K562 (cell line): ENCODE measurements at regions not wholly inside any gene's neighbourhood (a gene's known extent, or its start where the extent isn't known, plus 50 kb on each side); places are given as distances from the start of the nearest gene placed in this dataset.

ENCODE experiments used
- ATAC-seq: fragments of 200-7000 bp; cut with Tn5 transposase; 3 replicates; pipeline ENCODE4 v1.9.1; 2020; ENCODE audit warnings: moderate library complexity
- BruUV-seq: library from RNA; stranded (reverse); fragments of 400-500 nt; replicated peaks from 2 replicates; lab custom pipeline; 2021; lab: Mats Ljungman, UMichigan
- CTCF ChIA-PET: fragments of 300-600 bp; formaldehyde crosslinking; extraction: SDS; loops from one replicate; lab custom pipeline; 2021; ENCODE audit warnings: low intra/inter-chr PET ratio; lab: Yijun Ruan, JAX
- POLR2A ChIA-PET: fragments of 300-600, 350-650 bp; sonication (Branson Sonifier 250); formaldehyde crosslinking; extraction: SDS; loops from one replicate; lab custom pipeline; 2021; ENCODE audit warnings: antibody characterized with exemption, inconsistent platforms; lab: Yijun Ruan, JAX
- DNase-seq, 4 experiments: peaks; one replicate each; pipeline versions ENCODE4 v3.0.0 to v3.0.0-alpha.2; 2011 to 2018; ENCODE audit warnings: low spot score in 3 of 4, mixed read lengths in 3 of 4; ENCODE audit errors: extremely low read depth in 1 of 4
- FAIRE-seq: peaks from 2 replicates; lab custom pipeline; 2011; peaks lifted over from hg19 to GRCh38; lab: Jason Lieb, UNC
- H2AFZ ChIP-seq: 2 replicates; pipeline ENCODE4 v1.6.0; 2011; ENCODE audit warnings: low read depth, low read length, control low read depth, inconsistent platforms
- H3K27ac ChIP-seq: fragments of 200-600 bp; 3 replicates; pipeline ENCODE4 v1.8.0; 2011; ENCODE audit warnings: low read depth, mild to moderate bottlenecking, control low read depth, inconsistent platforms, low read length, moderate library complexity, mixed read lengths; ENCODE audit errors: extremely low read depth
- H3K27me3 ChIP-seq, 2 experiments: fragments of 300-600 bp in 1 of 2; 2 replicates in 1 of 2; 3 replicates in 1 of 2; pipeline versions ENCODE4 v1.6.0 to v1.8.0; 2011; ENCODE audit warnings: inconsistent platforms in 2 of 2, low read length in 2 of 2, mild to moderate bottlenecking in 1 of 2, mixed read lengths in 1 of 2, moderate library complexity in 1 of 2; ENCODE audit not compliant: control insufficient read depth in 2 of 2, insufficient read depth in 2 of 2
- H3K36me3 ChIP-seq: fragments of 300-600 bp; 3 replicates; pipeline ENCODE4 v1.8.0; 2011; ENCODE audit warnings: mild to moderate bottlenecking, low read length, inconsistent platforms; ENCODE audit not compliant: control insufficient read depth, insufficient read depth
- H3K4me1 ChIP-seq, 2 experiments: fragments of 200-600 bp in 1 of 2; replicated peaks in 1 of 2; 2 replicates in 1 of 2; 3 replicates in 1 of 2; pipeline versions ENCODE4 v1.5.1 to v1.8.0; 2011; ENCODE audit warnings: inconsistent platforms in 2 of 2, low read length in 2 of 2, mild to moderate bottlenecking in 1 of 2, mixed read lengths in 1 of 2, moderate library complexity in 1 of 2; ENCODE audit not compliant: control insufficient read depth in 2 of 2, insufficient read depth in 2 of 2
- H3K4me2 ChIP-seq: 2 replicates; pipeline ENCODE4 v1.6.1; 2011; ENCODE audit warnings: low read length, control low read depth, inconsistent platforms, mixed read lengths; ENCODE audit not compliant: insufficient read depth
- H3K4me3 ChIP-seq: fragments of 200-600 bp; sonication (generic), shearing (Covaris generic); 2 replicates; pipeline ENCODE4 v1.5.1; 2016; ENCODE audit warnings: control low read depth, inconsistent platforms
- H3K79me2 ChIP-seq: fragments of 200-600 bp; 3 replicates; pipeline ENCODE4 v1.8.0; 2011; ENCODE audit warnings: low read length, inconsistent platforms; ENCODE audit not compliant: control insufficient read depth, insufficient read depth
- H3K9ac ChIP-seq, 2 experiments: 2 replicates each; pipeline versions ENCODE4 v1.6.0 to v1.6.1; 2011; ENCODE audit warnings: low read depth in 2 of 2, low read length in 2 of 2, control low read depth in 1 of 2, inconsistent platforms in 1 of 2, mild to moderate bottlenecking in 1 of 2, mixed read lengths in 1 of 2; ENCODE audit not compliant: insufficient read depth in 1 of 2
- H3K9me1 ChIP-seq: one replicate; pipeline ENCODE4 v1.6.0; 2011; ENCODE audit warnings: inconsistent platforms, mild to moderate bottlenecking, low read length, moderate library complexity; ENCODE audit not compliant: control insufficient read depth, insufficient read depth
- H3K9me3 ChIP-seq: replicated peaks from 2 replicates; pipeline ENCODE4 v1.5.1; 2011; ENCODE audit warnings: low read depth, low read length, inconsistent platforms; ENCODE audit not compliant: control insufficient read depth, insufficient read depth
- H4K20me1 ChIP-seq: replicated peaks from 2 replicates; pipeline ENCODE4 v1.6.1; 2011; ENCODE audit warnings: low read length, inconsistent platforms, mixed read lengths; ENCODE audit not compliant: control insufficient read depth, insufficient read depth
- BDP1 ChIP-seq: IDR thresholded peaks from 3 replicates; pipeline ENCODE4 v1.6.1; 2011; ENCODE audit not compliant: insufficient read length, insufficient read depth
- DACH1 ChIP-seq: fragments of 450-650 bp; IDR thresholded peaks from 2 replicates; pipeline ENCODE4 v1.6.1; 2018; ENCODE audit not compliant: partially characterized antibody
- SMARCE1 ChIP-seq: fragments of 450-650 bp; IDR thresholded peaks from 2 replicates; pipeline ENCODE4 v1.7.1; 2016; ENCODE audit warnings: mild to moderate bottlenecking
- TAF15 ChIP-seq: fragments of 200-400 bp; formaldehyde crosslinking; IDR thresholded peaks from 2 replicates; pipeline ENCODE4 v1.6.1; 2017; ENCODE audit warnings: mild to moderate bottlenecking, low read depth, low read length, moderate library complexity
- ZNF23 ChIP-seq: fragments of 250-450 bp; sonication (Bioruptor Pico); IDR thresholded peaks from 2 replicates; pipeline ENCODE4 v1.4.0; 2020; ENCODE audit warnings: mild to moderate bottlenecking
- WGBS: fragments of 100-300 bp; shearing (Covaris generic); methylation state at CpG from one replicate; pipeline ENCODE4 v1.1.6; 2016; ENCODE audit warnings: low coverage, mixed read lengths; ENCODE audit not compliant: insufficient coverage; ENCODE audit errors: missing lambda C conversion rate; 5-methylcytosine and 5-hydroxymethylcytosine counted together
- in situ Hi-C: fragments of 300-500 bp; cut with MboI; formaldehyde crosslinking; loops from 4 replicates; pipeline ENCODE4 v1.15.0; 2018; ENCODE audit warnings: inconsistent platforms, mixed read lengths
- intact Hi-C: fragments of 100-400 bp; cut with micrococcal nuclease; formaldehyde crosslinking; loops from 2 replicates; pipeline ENCODE4 v1.14.2; 2022
- TF ChIP-seq, protein P1 (sequence below), 3 experiments: fragments of 200-800 bp in 1 of 3; sonication (Bioruptor generic) in 1 of 3; sonication (generic) in 1 of 3; formaldehyde crosslinking in 1 of 3; IDR thresholded peaks; 2 replicates each; pipeline versions ENCODE4 v1.6.1 to v1.8.0; 2016 to 2022; ENCODE audit warnings: mild to moderate bottlenecking in 2 of 3, missing compliant biosample characterization in 2 of 3, missing genetic modification characterization in 2 of 3, missing genetic modification reagents in 1 of 3
- TF ChIP-seq, protein P2 (sequence below): fragments of 250-450 bp; sonication (Bioruptor Pico); IDR thresholded peaks from 2 replicates; pipeline ENCODE4 v1.8.0; 2022; ENCODE audit warnings: moderate library complexity, mild to moderate bottlenecking, inconsistent platforms

DNA sequence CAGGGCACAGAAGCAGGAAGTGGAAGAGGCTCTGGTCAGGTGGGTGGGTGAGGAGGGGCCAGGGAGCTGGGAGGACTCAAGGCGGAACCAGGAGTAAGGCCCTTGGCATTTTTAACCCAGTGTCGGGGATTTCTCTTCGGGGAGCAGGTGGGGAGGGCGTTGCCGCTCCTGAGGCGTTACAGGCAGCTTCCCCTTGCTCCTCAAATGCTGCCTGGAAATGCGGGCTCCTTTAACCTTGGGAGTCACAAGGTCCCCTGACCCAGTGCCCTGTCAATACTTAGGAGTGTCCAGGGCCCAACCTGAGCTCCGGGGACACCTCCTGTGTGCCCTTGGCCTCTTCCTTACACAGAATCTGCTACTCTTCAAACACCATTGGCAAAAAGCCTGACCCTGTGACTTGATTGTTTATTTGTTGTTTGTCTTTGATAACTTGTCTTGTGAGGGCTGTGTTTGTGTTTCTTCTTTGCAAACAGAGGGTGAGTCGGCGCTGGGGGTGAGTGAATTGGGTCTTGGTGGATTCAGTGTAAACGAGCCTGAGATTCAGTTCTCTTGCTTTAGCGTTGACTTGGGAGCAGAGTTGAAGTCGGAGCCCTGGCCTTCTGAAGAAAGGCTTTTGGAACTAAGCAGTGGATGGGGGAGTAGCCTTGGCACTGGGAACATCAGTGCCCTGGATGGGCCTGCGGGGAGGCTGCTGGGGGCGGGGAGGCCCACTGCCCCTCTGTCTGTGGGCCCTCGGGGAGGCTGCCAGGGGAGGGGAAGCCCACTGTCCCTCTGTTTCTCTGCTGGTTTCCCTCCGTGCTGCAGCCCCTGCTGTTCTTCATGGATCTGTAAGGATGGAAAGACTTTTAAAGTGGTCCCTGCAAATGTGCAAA lies 300.7 kb upstream of the IRX4 start:
- in situ Hi-C loops, result no loop called here

More for the DNA sequence above, 300.7 kb upstream of the IRX4 start:
- TF ChIP-seq ZNF23 (CRISPR knock-in tag) (no peak), SMARCE1 (no peak), BDP1 (no peak), DACH1 (no peak), TAF15 (no peak)
- TF ChIP-seq, protein P1, sequence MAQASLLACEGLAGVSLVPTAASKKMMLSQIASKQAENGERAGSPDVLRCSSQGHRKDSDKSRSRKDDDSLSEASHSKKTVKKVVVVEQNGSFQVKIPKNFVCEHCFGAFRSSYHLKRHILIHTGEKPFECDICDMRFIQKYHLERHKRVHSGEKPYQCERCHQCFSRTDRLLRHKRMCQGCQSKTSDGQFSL (CRISPR knock-in tag; IDR thresholded peaks at IDR 0.05), result no peak
- TF ChIP-seq, protein P1 (tag; IDR thresholded peaks at IDR 0.05), result no peak
- TF ChIP-seq, protein P2, sequence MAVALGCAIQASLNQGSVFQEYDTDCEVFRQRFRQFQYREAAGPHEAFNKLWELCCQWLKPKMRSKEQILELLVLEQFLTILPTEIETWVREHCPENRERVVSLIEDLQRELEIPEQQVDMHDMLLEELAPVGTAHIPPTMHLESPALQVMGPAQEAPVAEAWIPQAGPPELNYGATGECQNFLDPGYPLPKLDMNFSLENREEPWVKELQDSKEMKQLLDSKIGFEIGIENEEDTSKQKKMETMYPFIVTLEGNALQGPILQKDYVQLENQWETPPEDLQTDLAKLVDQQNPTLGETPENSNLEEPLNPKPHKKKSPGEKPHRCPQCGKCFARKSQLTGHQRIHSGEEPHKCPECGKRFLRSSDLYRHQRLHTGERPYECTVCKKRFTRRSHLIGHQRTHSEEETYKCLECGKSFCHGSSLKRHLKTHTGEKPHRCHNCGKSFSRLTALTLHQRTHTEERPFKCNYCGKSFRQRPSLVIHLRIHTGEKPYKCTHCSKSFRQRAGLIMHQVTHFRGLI (CRISPR knock-in tag), result no peak
- no peak overlapping the region for H3K4me2 ChIP-seq
- ATAC-seq (no peak), DNase-seq (no peak), FAIRE-seq (no peak)
- intact Hi-C loops, result no loop called here
- no peak overlapping the region for H2AFZ ChIP-seq
- H4K20me1 ChIP-seq, result peaks cover 27% of the 10 kb centered on the region; the same call in 1 of the 2 replicates
- H3K79me2 ChIP-seq, result no peaks in the 10 kb centered on the region
- ChIA-PET POLR2A (no interaction called here), CTCF (no interaction called here)
- peaks cover 4% of the 10 kb centered on the region for H3K9me1 ChIP-seq
- H3K4me3 ChIP-seq, result no peak overlapping the region
- H3K9me3 ChIP-seq, result no peaks in the 10 kb centered on the region
- H3K4me1 ChIP-seq, result no peaks in the 10 kb centered on the region; a peak in 1 of 5 replicates
- no peak overlapping the region for H3K27ac ChIP-seq
- peaks cover 28 to 77% of the 10 kb centered on the region in 2 experiments for H3K27me3 ChIP-seq
- 1% methylated on average over 17 of the region's 17 CpGs for WGBS
- H3K9ac ChIP-seq, result no peak overlapping the region
- no peaks in the 10 kb centered on the region for H3K36me3 ChIP-seq
- BruUV-seq, result no TSS peak
